Mesendoderm (in vitro differentiated cells): ENCODE measurements at regions not wholly inside any gene's neighbourhood (a gene's known extent, or its start where the extent isn't known, plus 50 kb on each side); places are given as distances from the start of the nearest gene placed in this dataset.
"Not testable (repeated sequence)": the region's sequence is repeated elsewhere in the genome, so short reads cannot be mapped to it uniquely, and the experiment has no call there.

Source experiments
- DNase-seq: peaks from one replicate; pipeline ENCODE4 v3.0.0; 2013
- H2AK5ac ChIP-seq: 2 replicates; pipeline ENCODE4 v1.6.1; 2013; ENCODE audit warnings: low read length, inconsistent platforms
- H2BK120ac ChIP-seq: 2 replicates; pipeline ENCODE4 v1.6.1; 2013; ENCODE audit warnings: low read depth, mild to moderate bottlenecking, low read length, moderate library complexity, mixed read lengths
- H2BK15ac ChIP-seq: replicated peaks from 2 replicates; pipeline ENCODE4 v1.6.1; 2013; ENCODE audit warnings: low read depth, mild to moderate bottlenecking, moderate library complexity
- H2BK5ac ChIP-seq: 2 replicates; pipeline ENCODE4 v1.6.1; 2013; ENCODE audit warnings: low read length, inconsistent platforms
- H3K18ac ChIP-seq: 2 replicates; pipeline ENCODE4 v1.6.1; 2013; ENCODE audit warnings: mild to moderate bottlenecking, low read length, mixed read lengths
- H3K23ac ChIP-seq: one replicate; pipeline ENCODE4 v1.6.1; 2013; ENCODE audit warnings: low read length
- H3K27ac ChIP-seq: 2 replicates; pipeline ENCODE4 v1.5.1; 2013; ENCODE audit warnings: low read depth, mild to moderate bottlenecking, inconsistent platforms, low read length, moderate library complexity
- H3K27me3 ChIP-seq: 2 replicates; pipeline ENCODE4 v1.6.1; 2013; ENCODE audit warnings: low read length, control low read depth, mild to moderate bottlenecking, inconsistent platforms; ENCODE audit not compliant: insufficient read depth, poor library complexity
- H3K36me3 ChIP-seq: 2 replicates; pipeline ENCODE4 v1.6.1; 2013; ENCODE audit warnings: low read length, inconsistent platforms; ENCODE audit not compliant: control insufficient read depth, insufficient read depth
- H3K4ac ChIP-seq: one replicate; pipeline ENCODE4 v1.6.1; 2013; ENCODE audit warnings: low read depth, mild to moderate bottlenecking, low read length, moderate library complexity
- H3K4me1 ChIP-seq: 2 replicates; pipeline ENCODE4 v1.6.1; 2013; ENCODE audit warnings: low read depth, low read length, inconsistent platforms; ENCODE audit not compliant: control insufficient read depth
- H3K4me2 ChIP-seq: 2 replicates; pipeline ENCODE4 v1.6.1; 2013; ENCODE audit warnings: low read length
- H3K4me3 ChIP-seq: 2 replicates; pipeline ENCODE4 v1.5.1; 2013; ENCODE audit warnings: mild to moderate bottlenecking, low read length
- H3K56ac ChIP-seq: one replicate; pipeline ENCODE4 v1.6.1; 2013; ENCODE audit warnings: low read length
- H3K79me1 ChIP-seq: 2 replicates; pipeline ENCODE4 v1.6.1; 2013; ENCODE audit warnings: low read length, inconsistent platforms
- H3K79me2 ChIP-seq: 2 replicates; pipeline ENCODE4 v1.6.1; 2013; ENCODE audit warnings: mild to moderate bottlenecking, low read length; ENCODE audit not compliant: control insufficient read depth, insufficient read depth
- H3K9ac ChIP-seq: 2 replicates; pipeline ENCODE4 v1.6.1; 2013; ENCODE audit warnings: low read length, inconsistent platforms
- H4K5ac ChIP-seq: one replicate; pipeline ENCODE4 v1.6.1; 2013; ENCODE audit warnings: low read length
- H4K8ac ChIP-seq: one replicate; pipeline ENCODE4 v1.6.1; 2013; ENCODE audit warnings: low read depth, mild to moderate bottlenecking, control low read depth, low read length, moderate library complexity
- whole genome bisulfite sequencing: extraction: QIAGEN DNeasy Blood & Tissue Kit; methylation state at CpG from one replicate; pipeline ENCODE4 v1.1.7; 2013; ENCODE audit warnings: low lambda C conversion rate, missing lambda C conversion rate; ENCODE audit not compliant: insufficient coverage; ENCODE audit errors: extremely low coverage; 5-methylcytosine and 5-hydroxymethylcytosine counted together

DNA sequence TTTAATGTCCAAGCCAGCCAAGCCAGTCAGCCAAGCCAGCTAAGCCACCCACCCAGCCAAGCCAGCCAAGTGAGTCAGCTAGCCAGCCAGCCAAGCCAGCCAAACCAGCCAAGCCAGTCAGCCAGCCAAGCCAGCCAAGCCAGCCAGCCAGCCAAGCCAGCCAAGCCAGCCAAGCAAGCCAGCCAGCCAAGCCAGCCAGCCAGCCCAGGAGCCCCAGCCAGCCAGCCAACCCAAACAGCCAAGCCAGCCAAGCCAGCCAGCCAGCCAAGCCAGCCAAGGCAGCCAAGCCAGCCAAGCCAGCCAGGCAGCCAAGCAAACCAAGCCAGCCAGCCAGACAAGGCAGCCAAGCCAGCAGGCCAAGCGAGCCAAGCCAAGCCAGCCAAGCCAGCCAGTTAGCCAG is 352.1 kb upstream of the PLGLB2 start:
- H3K79me1 ChIP-seq, DNase-seq, H3K79me2 ChIP-seq, H3K9ac ChIP-seq, H3K56ac ChIP-seq, H2BK5ac ChIP-seq, H3K23ac ChIP-seq, H3K4me2 ChIP-seq, H3K36me3 ChIP-seq, H2BK15ac ChIP-seq, H4K5ac ChIP-seq, H3K27me3 ChIP-seq, H3K27ac ChIP-seq, H3K18ac ChIP-seq, H3K4me3 ChIP-seq, H4K8ac ChIP-seq, H2AK5ac ChIP-seq, H3K4me1 ChIP-seq, H2BK120ac ChIP-seq, H3K4ac ChIP-seq: not testable (repeated sequence)
- no CpG with 5 or more reads among the region's 1 CpG for WGBS

DNA sequence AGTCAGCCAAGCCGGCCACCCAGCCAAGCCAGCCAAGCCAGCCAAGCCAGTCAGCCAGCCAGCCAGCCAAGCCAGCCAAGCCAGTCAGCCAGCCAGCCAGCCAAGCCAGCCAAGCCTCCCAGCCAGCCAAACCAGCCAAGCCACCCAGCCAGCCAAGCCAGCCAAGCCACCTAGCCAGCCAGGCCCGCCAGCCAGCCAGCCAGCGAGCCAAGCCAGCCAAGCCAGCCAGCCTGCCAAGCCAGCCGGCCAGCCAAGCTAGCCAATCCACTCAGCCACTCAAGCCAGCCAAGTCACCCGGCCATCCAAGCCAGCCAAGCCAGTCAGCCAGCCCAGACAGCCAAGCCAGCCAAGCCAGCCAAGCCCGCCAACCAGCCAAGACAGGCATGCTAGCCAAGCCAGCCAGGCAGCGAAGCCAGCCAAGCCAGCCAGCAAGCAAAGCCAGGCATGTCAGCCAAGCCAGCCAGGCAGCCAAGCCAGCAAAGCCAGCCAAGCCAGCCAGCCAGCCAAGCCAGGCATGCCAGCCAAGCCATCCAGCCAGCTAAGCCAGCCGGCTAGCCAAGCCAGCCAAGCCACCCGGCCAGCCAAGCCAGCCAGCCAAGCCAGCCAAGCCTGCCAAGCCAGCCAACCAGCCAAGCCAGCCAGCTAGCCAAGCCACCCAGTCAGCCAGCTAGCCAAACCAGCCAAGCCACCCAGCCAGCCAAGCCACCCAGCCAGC is 351.2 kb upstream of the PLGLB2 start:
- not testable (repeated sequence) for H3K4me3 ChIP-seq, H4K8ac ChIP-seq, H3K36me3 ChIP-seq, H2BK5ac ChIP-seq, DNase-seq, H3K4me2 ChIP-seq, H3K4me1 ChIP-seq, H3K79me1 ChIP-seq, H3K79me2 ChIP-seq, H3K18ac ChIP-seq, H3K56ac ChIP-seq, H4K5ac ChIP-seq, H3K27me3 ChIP-seq, H2AK5ac ChIP-seq, H2BK120ac ChIP-seq, H2BK15ac ChIP-seq, H3K4ac ChIP-seq, H3K9ac ChIP-seq, H3K23ac ChIP-seq, H3K27ac ChIP-seq
- no CpG with 5 or more reads among the region's 9 CpGs for WGBS

DNA sequence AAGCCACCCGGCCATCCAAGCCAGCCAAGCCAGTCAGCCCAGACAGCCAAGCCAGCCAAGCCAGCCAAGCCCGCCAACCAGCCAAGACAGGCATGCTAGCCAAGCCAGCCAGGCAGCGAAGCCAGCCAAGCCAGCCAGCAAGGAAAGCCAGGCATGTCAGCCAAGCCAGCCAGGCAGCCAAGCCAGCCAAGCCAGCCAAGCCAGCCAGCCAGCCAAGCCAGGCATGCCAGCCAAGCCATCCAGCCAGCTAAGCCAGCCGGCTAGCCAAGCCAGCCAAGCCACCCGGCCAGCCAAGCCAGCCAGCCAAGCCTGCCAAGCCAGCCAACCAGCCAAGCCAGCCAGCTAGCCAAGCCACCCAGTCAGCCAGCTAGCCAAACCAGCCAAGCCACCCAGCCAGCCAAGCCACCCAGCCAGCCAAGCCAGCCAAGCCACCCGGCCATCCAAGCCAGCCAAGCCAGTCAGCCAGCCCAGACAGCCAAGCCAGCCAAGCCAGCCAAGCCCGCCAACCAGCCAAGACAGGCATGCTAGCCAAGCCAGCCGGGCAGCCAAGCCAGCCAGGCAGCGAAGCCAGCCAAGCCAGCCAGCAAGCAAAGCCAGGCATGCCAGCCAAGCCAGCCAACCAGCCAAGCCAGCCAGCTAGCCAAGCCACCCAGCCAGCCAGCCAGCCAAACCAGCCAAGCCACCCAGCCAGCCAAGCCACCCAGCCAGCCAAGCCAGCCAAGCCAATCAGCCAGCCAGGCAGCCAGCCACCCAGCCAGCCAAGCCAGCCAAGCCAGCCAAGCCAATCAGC is 350.4 kb upstream of the PLGLB2 start:
- H3K9ac ChIP-seq, H2BK120ac ChIP-seq, H2BK15ac ChIP-seq, H3K4ac ChIP-seq, H2BK5ac ChIP-seq, H3K23ac ChIP-seq, H3K79me1 ChIP-seq, H2AK5ac ChIP-seq, H3K27ac ChIP-seq, H3K27me3 ChIP-seq, H3K56ac ChIP-seq, DNase-seq, H3K36me3 ChIP-seq, H4K8ac ChIP-seq, H3K4me3 ChIP-seq, H4K5ac ChIP-seq, H3K4me2 ChIP-seq, H3K4me1 ChIP-seq, H3K18ac ChIP-seq, H3K79me2 ChIP-seq: not testable (repeated sequence)
- WGBS = no CpG with 5 or more reads among the region's 9 CpGs

DNA sequence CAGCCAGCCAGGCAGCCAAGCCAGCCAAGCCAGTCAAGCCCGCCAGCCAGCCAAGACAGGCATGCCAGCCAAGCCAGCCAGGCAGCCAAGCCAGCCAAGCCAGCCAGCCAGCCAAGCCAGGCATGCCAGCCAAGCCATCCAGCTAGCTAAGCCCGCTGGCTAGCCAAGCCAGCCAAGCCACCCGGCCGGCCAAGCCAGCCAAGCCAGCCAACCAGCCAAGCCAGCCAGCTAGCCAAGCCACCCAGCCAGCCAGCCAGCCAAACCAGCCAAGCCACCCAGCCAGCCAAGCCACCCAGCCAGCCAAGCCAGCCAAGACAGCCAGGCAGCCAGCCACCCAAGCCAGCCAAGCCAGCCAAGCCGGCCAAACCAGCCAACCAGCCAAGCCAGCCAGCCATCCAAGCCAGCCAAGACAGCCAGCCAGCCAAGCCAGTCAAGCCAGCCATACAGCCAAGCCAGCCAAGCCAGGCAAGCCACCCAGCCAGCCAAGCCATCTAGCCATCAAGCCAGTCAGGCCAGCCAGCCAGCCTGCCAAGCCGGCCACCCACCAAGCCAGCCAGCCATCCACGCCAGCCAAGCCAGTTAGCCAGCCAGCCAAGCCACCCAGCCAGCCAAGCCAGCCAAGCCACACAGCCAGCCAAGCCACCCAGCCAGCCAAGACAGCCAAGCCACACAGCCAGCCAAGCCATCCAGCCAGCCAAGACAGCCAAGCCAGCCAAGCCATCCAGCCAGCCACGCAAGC is 349.2 kb upstream of the PLGLB2 start:
- not testable (repeated sequence) for H2BK5ac ChIP-seq, H3K79me1 ChIP-seq, H3K4ac ChIP-seq, H3K27me3 ChIP-seq, H3K4me2 ChIP-seq, H3K27ac ChIP-seq, DNase-seq, H3K4me3 ChIP-seq, H4K8ac ChIP-seq, H2BK120ac ChIP-seq, H3K18ac ChIP-seq, H4K5ac ChIP-seq, H2AK5ac ChIP-seq, H3K4me1 ChIP-seq, H3K36me3 ChIP-seq, H3K56ac ChIP-seq, H3K9ac ChIP-seq, H2BK15ac ChIP-seq, H3K23ac ChIP-seq, H3K79me2 ChIP-seq
- WGBS = no CpG with 5 or more reads among the region's 8 CpGs

DNA sequence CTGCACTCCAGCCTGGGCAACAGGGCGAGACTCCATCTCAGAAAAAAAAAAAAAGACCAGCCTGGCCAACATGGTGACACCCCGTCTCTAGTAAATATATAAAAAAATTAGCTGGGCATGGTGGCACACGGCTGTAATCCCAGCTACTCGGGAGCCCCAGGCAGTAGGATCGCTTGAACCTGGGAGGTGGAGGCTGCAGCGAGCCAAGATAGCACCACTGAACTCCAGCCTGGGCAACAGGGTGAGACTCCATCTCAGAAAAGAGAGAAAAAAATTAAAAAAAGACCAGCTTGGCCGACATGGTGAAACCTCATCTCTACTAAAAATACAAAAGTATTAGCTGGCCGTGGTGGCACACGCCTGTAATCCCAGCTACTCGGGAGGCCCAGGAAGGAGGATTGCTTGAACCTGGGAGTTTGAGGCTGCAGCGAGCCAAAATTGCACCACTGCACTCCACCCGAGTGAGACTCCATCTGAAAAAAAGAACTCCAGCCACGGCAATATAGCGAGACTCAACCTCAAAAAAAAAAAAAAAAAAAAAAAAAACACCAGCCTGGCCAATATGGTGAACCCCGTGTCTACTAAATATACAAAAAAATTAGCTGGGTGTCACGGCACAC is 346.1 kb upstream of the PLGLB2 start:
- Histone ChIP-seq H4K8ac (no peak overlapping the region), H3K4ac (no peak overlapping the region), H3K4me3 (no peak overlapping the region), H3K79me2 (no peaks in the 10 kb centered on the region), H2BK120ac (no peak overlapping the region), H2BK5ac (no peak overlapping the region), H3K36me3 (no peaks in the 10 kb centered on the region), H2AK5ac (no peak overlapping the region), H2BK15ac (no peak overlapping the region), H4K5ac (no peak overlapping the region), H3K23ac (no peak overlapping the region), H3K27ac (no peak overlapping the region), H3K4me2 (no peak overlapping the region), H3K27me3 (no peaks in the 10 kb centered on the region), H3K4me1 (no peaks in the 10 kb centered on the region), H3K79me1 (no peaks in the 10 kb centered on the region), H3K18ac (no peak overlapping the region), H3K9ac (no peak overlapping the region), H3K56ac (no peak overlapping the region)
- no CpG with 5 or more reads among the region's 16 CpGs for WGBS
- DNase-seq = no peak
